ENCODE measurements at regions not wholly inside any gene's neighbourhood (a gene's known extent, or its start where the extent isn't known, plus 50 kb on each side); places are given as distances from the start of the nearest gene placed in this dataset.
A peak's percentile ranks its signal among the peaks of the same experiment; 100 is the strongest.

GRCh38 chr13:40401911-40402776, 264.3 kb downstream of the FOXO1 start:
- TF ChIP-seq REST (IDR thresholded peaks at IDR 0.05; ENCODE audit: insufficient read depth in 1 of 2, low read depth in 2 of 2, low read length in 2 of 2) (no peak), FOXP2 (optimal IDR thresholded peaks at IDR 0.05; ENCODE audit: borderline replicate concordance, extremely low read depth, extremely low read length, insufficient read depth) (peak; percentile 64), TAF1 (IDR thresholded peaks at IDR 0.05; ENCODE audit: borderline replicate concordance, insufficient read depth, low read length) (0 out of 2 replicates have a peak, but pooled peaks have one; percentile 20)

GRCh38 chr13:40402931-40403431, 263.5 kb downstream of the FOXO1 start:
- TF ChIP-seq TAF1 (IDR thresholded peaks at IDR 0.05; ENCODE audit: borderline replicate concordance, insufficient read depth, low read length) (no peak), POLR2AphosphoS5 (IDR thresholded peaks at IDR 0.05; ENCODE audit: low read depth, low read length) (no peak), SIN3A (IDR thresholded peaks at IDR 0.05; ENCODE audit: borderline replicate concordance, insufficient read depth, low read length) (no peak), REST (IDR thresholded peaks at IDR 0.05; ENCODE audit: insufficient read depth in 1 of 2, low read depth in 2 of 2, low read length in 2 of 2) (no peak), FOXP2 (optimal IDR thresholded peaks at IDR 0.05; ENCODE audit: borderline replicate concordance, extremely low read depth, extremely low read length, insufficient read depth) (no peak)

GRCh38 chr13:40403509-40404241, 262.8 kb downstream of the FOXO1 start:
- no peak for TF ChIP-seq SIN3A (IDR thresholded peaks at IDR 0.05; ENCODE audit: borderline replicate concordance, insufficient read depth, low read length)
- no peak for TF ChIP-seq TAF1 (IDR thresholded peaks at IDR 0.05; ENCODE audit: borderline replicate concordance, insufficient read depth, low read length)
- TF ChIP-seq POLR2AphosphoS5 (IDR thresholded peaks at IDR 0.05; ENCODE audit: low read depth, low read length), result no peak
- no peak for TF ChIP-seq REST (IDR thresholded peaks at IDR 0.05; ENCODE audit: insufficient read depth in 1 of 2, low read depth in 2 of 2, low read length in 2 of 2)
- TF ChIP-seq FOXP2 (optimal IDR thresholded peaks at IDR 0.05; ENCODE audit: borderline replicate concordance, extremely low read depth, extremely low read length, insufficient read depth), result no peak

- no peak for TF ChIP-seq FOXP2 (optimal IDR thresholded peaks at IDR 0.05; ENCODE audit: borderline replicate concordance, extremely low read depth, extremely low read length, insufficient read depth)
- no peak for TF ChIP-seq SIN3A (IDR thresholded peaks at IDR 0.05; ENCODE audit: borderline replicate concordance, insufficient read depth, low read length)
- no peak for TF ChIP-seq TAF1 (IDR thresholded peaks at IDR 0.05; ENCODE audit: borderline replicate concordance, insufficient read depth, low read length)
- no peak for TF ChIP-seq POLR2AphosphoS5 (IDR thresholded peaks at IDR 0.05; ENCODE audit: low read depth, low read length)
- TF ChIP-seq REST (IDR thresholded peaks at IDR 0.05; ENCODE audit: insufficient read depth in 1 of 2, low read depth in 2 of 2, low read length in 2 of 2), result no peak
These were observed 262.0 kb downstream of the FOXO1 start for GRCh38 chr13:40404407-40404806.

All from PFSK-1 (cell line).